OCI-LY3 (cell line): ENCODE measurements at regions not wholly inside any gene's neighbourhood (a gene's known extent, or its start where the extent isn't known, plus 50 kb on each side); places are given as distances from the start of the nearest gene placed in this dataset.

Experiments
- H2AFZ ChIP-seq: fragments of 200-600, 300-600 bp; shearing (Covaris generic); 2 replicates; pipeline ENCODE4 v1.6.0; 2014; ENCODE audit warnings: antibody characterized with exemption, low read depth, low read length
- H3K27ac ChIP-seq: fragments of 200-600, 300-600 bp; sonication (generic); 2 replicates; pipeline ENCODE4 v1.5.1; 2014; ENCODE audit warnings: mild to moderate bottlenecking, low read length, moderate library complexity, mixed read lengths
- H3K27me3 ChIP-seq: fragments of 200-600, 300-600 bp; sonication (generic); 2 replicates; pipeline ENCODE4 v1.6.1; 2014; ENCODE audit warnings: low read depth, low read length, mixed read lengths
- H3K36me3 ChIP-seq: fragments of 200-600, 300-600 bp; sonication (generic); replicated peaks from 2 replicates; pipeline ENCODE3; 2014; ENCODE audit warnings: low read depth, low read length, mixed read lengths
- H3K4me1 ChIP-seq: fragments of 300-600, 200-600 bp; sonication (generic); 2 replicates; pipeline ENCODE4 v1.6.1; 2014; ENCODE audit warnings: low read length, mixed read lengths
- H3K4me2 ChIP-seq: fragments of 200-600, 300-600 bp; sonication (generic); 2 replicates; pipeline ENCODE4 v1.6.1; 2014; ENCODE audit warnings: low read length, mixed read lengths
- H3K4me3 ChIP-seq: fragments of 300-600, 200-600 bp; sonication (generic); 2 replicates; pipeline ENCODE4 v1.5.1; 2014; ENCODE audit warnings: antibody characterized with exemption, mild to moderate bottlenecking, low read length, moderate library complexity
- H3K79me2 ChIP-seq: fragments of 300-600, 200-600 bp; shearing (Covaris generic); 2 replicates; pipeline ENCODE4 v1.6.1; 2014; ENCODE audit warnings: mild to moderate bottlenecking, low read length, mixed read lengths
- H3K9ac ChIP-seq: fragments of 300-600, 200-600 bp; shearing (Covaris generic); 2 replicates; pipeline ENCODE4 v1.6.0; 2014; ENCODE audit warnings: mild to moderate bottlenecking, low read length, moderate library complexity
- H3K9me3 ChIP-seq: fragments of 200-600, 300-600 bp; shearing (Covaris generic); 2 replicates; pipeline ENCODE4 v1.6.1; 2014; ENCODE audit warnings: low read length, mixed read lengths; ENCODE audit not compliant: insufficient read depth
- H4K20me1 ChIP-seq: fragments of 200-600, 300-600 bp; sonication (generic); 2 replicates; pipeline ENCODE4 v1.6.1; 2016; ENCODE audit warnings: low read length, mixed read lengths; ENCODE audit not compliant: insufficient read depth
- EZH2phosphoT487 ChIP-seq: fragments of 200-600 bp; shearing (Covaris generic); IDR thresholded peaks from 2 replicates; pipeline ENCODE4 v1.6.1; 2018; ENCODE audit warnings: antibody characterized with exemption, mixed run types, low read depth
- TF ChIP-seq, protein P1 (sequence below): fragments of 200-600, 300-600 bp; sonication (generic); IDR thresholded peaks from 2 replicates; pipeline ENCODE4 v1.5.1; 2014; ENCODE audit warnings: antibody characterized with exemption, low read length, low read depth

DNA sequence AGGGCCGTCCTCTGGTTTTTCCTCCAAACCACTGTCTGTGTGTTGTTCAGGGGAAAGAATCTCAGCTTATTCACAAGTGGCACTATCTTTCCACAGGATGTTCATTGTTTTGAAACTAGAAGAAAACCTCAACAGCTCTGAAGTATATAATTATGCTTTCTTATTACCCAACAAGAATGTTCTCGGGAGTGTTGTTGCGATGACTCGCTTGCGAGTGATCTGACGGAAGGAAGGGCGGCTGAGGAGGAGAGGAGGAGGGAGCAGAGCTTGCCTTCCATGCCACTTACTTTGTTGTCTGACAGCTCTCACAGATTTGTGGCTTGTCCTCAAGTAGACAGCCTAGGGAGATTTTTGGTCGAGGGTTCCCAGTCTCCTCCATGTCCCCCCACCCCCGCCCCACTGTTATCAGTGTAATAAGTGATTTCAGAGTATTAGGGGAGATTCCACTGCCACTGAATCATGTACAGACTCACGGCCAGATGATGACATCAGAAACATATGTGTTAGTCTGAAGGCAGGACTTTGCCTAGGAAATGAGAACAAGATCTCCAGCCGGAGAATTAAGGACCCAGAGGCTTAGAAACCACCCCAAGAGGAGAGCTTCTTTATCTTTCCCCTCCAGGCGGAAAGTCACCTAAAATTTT lies 80.7 kb upstream of the CCN6 start:
- Histone ChIP-seq H3K9me3 (no peaks in the 10 kb centered on the region), H3K4me1 (no peaks in the 10 kb centered on the region), H3K79me2 (no peaks in the 10 kb centered on the region), H3K27me3 (no peaks in the 10 kb centered on the region; the same call in 1 of the 2 replicates), H3K9ac (no peak overlapping the region), H2AFZ (no peak overlapping the region), H3K4me3 (no peak overlapping the region), H3K27ac (no peak overlapping the region), H3K4me2 (no peak overlapping the region), H4K20me1 (no peaks in the 10 kb centered on the region), H3K36me3 (no peaks in the 10 kb centered on the region)
- TF ChIP-seq EZH2phosphoT487 = no peak
- TF ChIP-seq, protein P1, sequence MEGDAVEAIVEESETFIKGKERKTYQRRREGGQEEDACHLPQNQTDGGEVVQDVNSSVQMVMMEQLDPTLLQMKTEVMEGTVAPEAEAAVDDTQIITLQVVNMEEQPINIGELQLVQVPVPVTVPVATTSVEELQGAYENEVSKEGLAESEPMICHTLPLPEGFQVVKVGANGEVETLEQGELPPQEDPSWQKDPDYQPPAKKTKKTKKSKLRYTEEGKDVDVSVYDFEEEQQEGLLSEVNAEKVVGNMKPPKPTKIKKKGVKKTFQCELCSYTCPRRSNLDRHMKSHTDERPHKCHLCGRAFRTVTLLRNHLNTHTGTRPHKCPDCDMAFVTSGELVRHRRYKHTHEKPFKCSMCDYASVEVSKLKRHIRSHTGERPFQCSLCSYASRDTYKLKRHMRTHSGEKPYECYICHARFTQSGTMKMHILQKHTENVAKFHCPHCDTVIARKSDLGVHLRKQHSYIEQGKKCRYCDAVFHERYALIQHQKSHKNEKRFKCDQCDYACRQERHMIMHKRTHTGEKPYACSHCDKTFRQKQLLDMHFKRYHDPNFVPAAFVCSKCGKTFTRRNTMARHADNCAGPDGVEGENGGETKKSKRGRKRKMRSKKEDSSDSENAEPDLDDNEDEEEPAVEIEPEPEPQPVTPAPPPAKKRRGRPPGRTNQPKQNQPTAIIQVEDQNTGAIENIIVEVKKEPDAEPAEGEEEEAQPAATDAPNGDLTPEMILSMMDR = no peak

DNA sequence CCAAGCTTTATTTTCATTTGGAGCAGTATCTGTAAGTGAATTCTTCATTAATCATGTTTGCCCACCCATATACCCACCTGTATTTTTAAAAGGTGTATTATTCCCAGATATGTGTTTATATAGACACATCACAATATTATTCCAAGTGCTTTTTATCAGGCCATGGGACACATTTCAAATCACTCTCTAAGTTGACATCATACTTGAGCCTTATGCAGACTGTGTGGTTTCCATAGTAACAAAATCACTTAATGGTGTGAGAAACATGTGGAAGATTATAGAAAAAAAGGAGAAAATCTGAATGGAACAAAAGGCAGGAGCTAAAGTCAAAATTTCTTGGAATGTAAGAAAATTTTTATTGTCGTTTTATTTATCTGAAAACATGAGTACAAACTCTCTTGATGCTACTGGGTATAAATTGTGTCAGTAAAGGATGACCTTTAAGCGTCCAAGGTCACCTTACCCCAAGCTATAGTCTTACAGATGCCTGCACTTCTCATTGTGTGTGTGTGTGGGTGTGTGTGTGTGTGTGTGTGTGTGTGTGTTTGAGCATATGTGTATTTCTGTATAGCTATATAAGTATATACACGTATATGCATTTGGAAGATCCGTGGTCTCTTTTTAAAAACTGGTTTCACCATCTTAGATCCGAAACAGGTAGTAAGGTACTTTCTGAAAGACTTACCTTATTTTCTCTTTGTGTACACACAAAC lies 79.8 kb upstream of the CCN6 start:
- Histone ChIP-seq H3K36me3 (no peaks in the 10 kb centered on the region), H4K20me1 (no peaks in the 10 kb centered on the region), H3K79me2 (no peaks in the 10 kb centered on the region), H3K9ac (no peak overlapping the region), H3K4me3 (no peak overlapping the region), H3K9me3 (no peaks in the 10 kb centered on the region), H3K4me2 (no peak overlapping the region), H2AFZ (no peak overlapping the region), H3K27me3 (no peaks in the 10 kb centered on the region; the same call in 1 of the 2 replicates), H3K27ac (no peak overlapping the region), H3K4me1 (no peaks in the 10 kb centered on the region)
- TF ChIP-seq, protein P1 = no peak
- TF ChIP-seq EZH2phosphoT487 = no peak

DNA sequence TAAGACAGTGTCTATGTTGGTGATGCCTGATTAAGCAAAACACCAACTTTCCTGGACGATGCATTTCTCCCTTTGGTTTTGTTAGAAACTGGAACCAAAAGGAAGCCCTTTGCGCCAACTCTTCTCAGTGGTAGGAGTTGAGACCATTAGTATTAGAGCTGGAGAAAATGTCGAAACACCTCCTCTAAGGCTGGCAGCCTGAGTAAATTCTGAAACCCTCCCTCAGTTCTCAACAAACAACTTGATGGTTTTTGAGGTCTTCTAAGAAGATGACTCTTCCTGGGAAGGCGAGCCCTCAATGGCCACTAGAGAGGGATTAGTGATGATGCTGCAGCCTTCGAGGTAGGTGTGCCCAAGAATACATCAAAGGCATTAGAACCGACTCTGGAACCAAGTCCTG lies 78.4 kb upstream of the CCN6 start:
- Histone ChIP-seq H3K4me2 (no peak overlapping the region), H3K27ac (no peak overlapping the region), H4K20me1 (no peaks in the 10 kb centered on the region), H2AFZ (no peak overlapping the region), H3K27me3 (no peaks in the 10 kb centered on the region; the same call in 1 of the 2 replicates), H3K4me1 (no peaks in the 10 kb centered on the region), H3K9me3 (no peaks in the 10 kb centered on the region), H3K4me3 (no peak overlapping the region), H3K79me2 (no peaks in the 10 kb centered on the region), H3K36me3 (no peaks in the 10 kb centered on the region), H3K9ac (no peak overlapping the region)
- TF ChIP-seq, protein P1 = no peak
- no peak for TF ChIP-seq EZH2phosphoT487

DNA sequence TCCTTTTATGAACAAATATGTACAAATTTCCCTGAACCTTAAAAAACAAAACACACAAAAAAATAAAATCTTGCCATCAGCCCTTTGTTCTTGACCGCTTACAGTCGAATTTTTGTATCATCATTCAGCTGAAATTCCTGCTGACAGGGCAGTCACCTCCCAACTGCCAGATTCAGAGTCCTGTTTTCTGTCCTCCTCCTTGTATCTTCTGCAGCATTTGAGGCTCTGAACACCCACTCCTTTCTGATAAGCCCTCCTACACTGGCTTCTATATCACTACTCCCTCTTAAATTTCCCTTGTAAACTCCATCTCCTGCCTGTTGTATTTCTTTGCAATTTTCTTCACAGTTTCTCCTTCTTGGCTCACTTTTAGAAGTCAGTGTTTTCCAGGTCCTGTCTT lies 77.8 kb upstream of the CCN6 start:
- no peak overlapping the region for H3K27ac ChIP-seq
- no peaks in the 10 kb centered on the region for H3K9me3 ChIP-seq
- no peak overlapping the region for H3K4me2 ChIP-seq
- no peaks in the 10 kb centered on the region for H4K20me1 ChIP-seq
- no peaks in the 10 kb centered on the region for H3K4me1 ChIP-seq
- H3K79me2 ChIP-seq = no peaks in the 10 kb centered on the region
- H3K36me3 ChIP-seq = no peaks in the 10 kb centered on the region
- no peak overlapping the region for H2AFZ ChIP-seq
- H3K9ac ChIP-seq = no peak overlapping the region
- H3K27me3 ChIP-seq = no peaks in the 10 kb centered on the region; the same call in 1 of the 2 replicates
- TF ChIP-seq, protein P1 = no peak
- no peak for TF ChIP-seq EZH2phosphoT487
- H3K4me3 ChIP-seq = no peak overlapping the region
